ENCODE measurements at regions not wholly inside any gene's neighbourhood (a gene's known extent, or its start where the extent isn't known, plus 50 kb on each side); places are given as distances from the start of the nearest gene placed in this dataset.

- no peak for DNase-seq (ENCODE audit: low spot score)
- in situ Hi-C loops (cut with MboI; ENCODE audit: low pct_unique_long_range_greater_than_20kb, low sequenced_read_pairs, unreplicated experiment) = loop anchor here (10.0 kb wide), 1 partner anchor 543 kb away; no protein-coding TSS in a partner anchor
- TF ChIP-seq, protein P1, sequence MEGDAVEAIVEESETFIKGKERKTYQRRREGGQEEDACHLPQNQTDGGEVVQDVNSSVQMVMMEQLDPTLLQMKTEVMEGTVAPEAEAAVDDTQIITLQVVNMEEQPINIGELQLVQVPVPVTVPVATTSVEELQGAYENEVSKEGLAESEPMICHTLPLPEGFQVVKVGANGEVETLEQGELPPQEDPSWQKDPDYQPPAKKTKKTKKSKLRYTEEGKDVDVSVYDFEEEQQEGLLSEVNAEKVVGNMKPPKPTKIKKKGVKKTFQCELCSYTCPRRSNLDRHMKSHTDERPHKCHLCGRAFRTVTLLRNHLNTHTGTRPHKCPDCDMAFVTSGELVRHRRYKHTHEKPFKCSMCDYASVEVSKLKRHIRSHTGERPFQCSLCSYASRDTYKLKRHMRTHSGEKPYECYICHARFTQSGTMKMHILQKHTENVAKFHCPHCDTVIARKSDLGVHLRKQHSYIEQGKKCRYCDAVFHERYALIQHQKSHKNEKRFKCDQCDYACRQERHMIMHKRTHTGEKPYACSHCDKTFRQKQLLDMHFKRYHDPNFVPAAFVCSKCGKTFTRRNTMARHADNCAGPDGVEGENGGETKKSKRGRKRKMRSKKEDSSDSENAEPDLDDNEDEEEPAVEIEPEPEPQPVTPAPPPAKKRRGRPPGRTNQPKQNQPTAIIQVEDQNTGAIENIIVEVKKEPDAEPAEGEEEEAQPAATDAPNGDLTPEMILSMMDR (IDR thresholded peaks at IDR 0.05; ENCODE audit: extremely low read depth, insufficient read depth, missing control alignments) = no peak
Observed at GRCh38 chr11:122207921-122208764, 92.1 kb upstream of the BLID start.

- TF ChIP-seq, protein P1 (IDR thresholded peaks at IDR 0.05; ENCODE audit: extremely low read depth, insufficient read depth, missing control alignments) = no peak
- DNase-seq (ENCODE audit: low spot score) = no peak
- in situ Hi-C loops (cut with MboI; ENCODE audit: low pct_unique_long_range_greater_than_20kb, low sequenced_read_pairs, unreplicated experiment) = loop anchor here (10.0 kb wide), 1 partner anchor 543 kb away; no protein-coding TSS in a partner anchor
Observed at GRCh38 chr11:122207505-122207904, 91.5 kb upstream of the BLID start.

DNA sequence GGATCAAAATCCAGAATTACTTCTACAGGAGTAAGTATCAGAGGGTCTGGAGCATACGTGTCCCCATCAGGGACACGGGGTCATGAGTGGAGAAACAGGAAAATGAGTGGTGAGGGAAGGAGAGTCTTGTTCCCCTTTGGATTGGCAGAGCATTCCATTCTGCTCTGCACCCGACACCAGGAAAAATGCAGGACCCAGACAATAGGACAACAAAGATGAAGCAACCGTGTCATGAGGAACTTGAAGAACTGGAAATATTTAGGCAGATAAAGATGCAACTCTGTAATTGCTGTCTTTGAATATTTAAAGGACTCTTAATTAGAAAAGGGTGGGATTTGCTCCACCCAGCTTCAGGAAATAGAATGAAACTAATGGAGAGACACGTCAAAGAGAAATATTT is 89.0 kb upstream of the BLID start:
- TF ChIP-seq, protein P1 (IDR thresholded peaks at IDR 0.05; ENCODE audit: extremely low read depth, insufficient read depth, missing control alignments) = no peak
- in situ Hi-C loops (cut with MboI; ENCODE audit: low pct_unique_long_range_greater_than_20kb, low sequenced_read_pairs, unreplicated experiment) = loop anchor here (10.0 kb wide), 1 partner anchor 540 kb away; no protein-coding TSS in a partner anchor
- no peak for DNase-seq (ENCODE audit: low spot score)

- TF ChIP-seq, protein P1 (IDR thresholded peaks at IDR 0.05; ENCODE audit: extremely low read depth, insufficient read depth, missing control alignments) = no peak
- in situ Hi-C loops (cut with MboI; ENCODE audit: low pct_unique_long_range_greater_than_20kb, low sequenced_read_pairs, unreplicated experiment) = loop anchor here (10.0 kb wide), 1 partner anchor 539 kb away; no protein-coding TSS in a partner anchor
- no peak for DNase-seq (ENCODE audit: low spot score)
Observed at GRCh38 chr11:122204206-122204605, 88.2 kb upstream of the BLID start.

DNA sequence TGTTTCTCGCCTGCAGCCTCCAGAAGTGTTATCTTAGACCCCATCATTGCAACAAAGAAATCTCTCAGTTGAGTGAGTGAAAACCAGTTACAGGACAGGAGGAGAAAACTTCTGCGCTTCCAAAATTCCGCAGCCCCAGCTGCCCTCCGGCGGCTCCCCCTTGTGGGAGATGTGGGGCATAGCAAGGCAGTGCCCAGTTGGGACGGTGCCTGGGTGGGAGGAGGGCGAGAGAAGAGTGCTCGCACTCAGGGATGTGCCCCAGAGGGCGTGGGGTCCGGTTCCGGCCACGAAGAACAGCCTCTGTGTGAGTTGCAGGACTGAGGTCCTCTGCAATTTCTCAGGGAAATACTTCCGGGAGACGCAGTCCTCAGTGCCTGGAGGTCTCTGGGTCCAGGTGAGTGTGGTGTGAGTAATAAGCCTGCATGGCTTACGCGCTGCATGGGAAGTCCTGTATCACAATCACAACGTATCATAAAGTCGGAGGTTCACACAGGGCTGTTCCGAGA is 87.0 kb upstream of the BLID start:
- in situ Hi-C loops (cut with MboI; ENCODE audit: low pct_unique_long_range_greater_than_20kb, low sequenced_read_pairs, unreplicated experiment) = loop anchor here (10.0 kb wide), 1 partner anchor 538 kb away; no protein-coding TSS in a partner anchor
- TF ChIP-seq, protein P1 (IDR thresholded peaks at IDR 0.05; ENCODE audit: extremely low read depth, insufficient read depth, missing control alignments) = peak; percentile 94

GRCh38 chr11:122202161-122202950 is 86.3 kb upstream of the BLID start:
- in situ Hi-C loops (cut with MboI; ENCODE audit: low pct_unique_long_range_greater_than_20kb, low sequenced_read_pairs, unreplicated experiment) = loop anchor here (10.0 kb wide), 1 partner anchor 538 kb away; no protein-coding TSS in a partner anchor
- TF ChIP-seq, protein P1 (IDR thresholded peaks at IDR 0.05; ENCODE audit: extremely low read depth, insufficient read depth, missing control alignments) = no peak
- DNase-seq (ENCODE audit: low spot score) = no peak

More for the DNA sequence above, 87.0 kb upstream of the BLID start:
- DNase-seq (ENCODE audit: low spot score) = peak; percentile 63

All from GM13977 (cell line).